NOMO-1 (cell line): ENCODE measurements at regions not wholly inside any gene's neighbourhood (a gene's known extent, or its start where the extent isn't known, plus 50 kb on each side); places are given as distances from the start of the nearest gene placed in this dataset.
"Not testable (repeated sequence)": the region's sequence is repeated elsewhere in the genome, so short reads cannot be mapped to it uniquely, and the experiment has no call there.

Experiments
- DNase-seq, 2 experiments: peaks; one replicate each; lab custom pipeline; 2025; ENCODE audit not compliant: unreplicated experiment in 2 of 2; lab: John Stamatoyannopoulos, UW

DNA sequence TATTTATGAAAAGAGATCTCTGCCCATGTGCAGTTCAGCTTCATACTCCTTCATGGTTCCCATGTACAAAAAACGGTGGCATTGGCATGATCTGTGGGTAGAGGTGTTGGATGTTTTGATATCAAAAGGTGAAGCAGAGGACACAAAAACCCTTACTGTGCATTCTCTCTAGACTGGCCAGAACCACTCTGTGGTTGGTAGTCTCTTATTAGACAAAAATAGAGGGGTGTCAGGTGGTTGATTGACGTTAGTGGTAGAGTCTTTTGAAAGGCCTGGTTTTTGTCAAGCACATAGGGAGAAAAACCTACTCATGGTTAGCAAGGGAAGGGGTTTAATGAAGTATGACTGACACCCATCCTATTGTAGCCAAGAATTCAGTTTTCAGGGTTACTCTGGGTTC, 400.0 kb upstream of the TMPRSS15 start:
- no peak for DNase-seq

DNA sequence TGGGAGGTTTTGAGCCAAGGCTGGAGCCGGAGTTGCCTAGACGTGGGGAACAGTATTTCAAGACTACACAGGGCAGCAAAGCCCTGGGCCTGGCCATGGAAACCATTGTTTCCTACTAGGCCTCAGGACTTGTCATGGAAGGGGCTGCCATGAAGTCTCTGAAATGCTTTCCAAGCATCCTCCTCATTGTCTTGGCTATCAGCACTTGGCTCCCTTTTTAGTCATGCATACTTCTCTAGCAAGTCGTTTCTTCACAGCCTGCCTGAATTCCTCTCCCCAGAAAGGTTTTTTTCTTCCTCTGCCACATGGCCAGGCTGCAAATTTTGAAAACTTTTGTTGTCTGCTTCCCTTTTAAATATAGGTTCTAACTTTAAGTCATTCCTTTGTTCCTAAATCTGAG, 406.6 kb upstream of the TMPRSS15 start:
- DNase-seq: no peak

DNA sequence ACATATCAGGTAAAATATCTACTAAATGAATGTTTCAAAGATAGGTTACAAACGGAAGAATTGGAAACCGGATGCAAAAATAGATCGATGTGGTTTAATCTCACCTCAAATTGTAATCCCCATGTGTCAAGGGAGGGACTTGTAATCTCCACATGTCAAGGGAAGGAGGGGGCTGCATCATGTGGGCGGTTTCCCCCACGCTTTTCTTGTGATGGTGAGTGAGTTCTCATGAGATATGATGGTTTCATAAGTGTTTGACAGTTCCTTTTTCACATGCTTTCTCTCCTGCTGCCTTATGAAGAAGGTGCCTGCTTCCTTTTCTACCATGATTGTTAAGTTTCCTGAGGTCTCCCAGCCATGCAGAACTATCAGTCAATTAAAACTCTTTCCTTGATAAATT, 408.7 kb upstream of the TMPRSS15 start:
- peak in 1 of 2 experiments; percentile 65 for DNase-seq

DNA sequence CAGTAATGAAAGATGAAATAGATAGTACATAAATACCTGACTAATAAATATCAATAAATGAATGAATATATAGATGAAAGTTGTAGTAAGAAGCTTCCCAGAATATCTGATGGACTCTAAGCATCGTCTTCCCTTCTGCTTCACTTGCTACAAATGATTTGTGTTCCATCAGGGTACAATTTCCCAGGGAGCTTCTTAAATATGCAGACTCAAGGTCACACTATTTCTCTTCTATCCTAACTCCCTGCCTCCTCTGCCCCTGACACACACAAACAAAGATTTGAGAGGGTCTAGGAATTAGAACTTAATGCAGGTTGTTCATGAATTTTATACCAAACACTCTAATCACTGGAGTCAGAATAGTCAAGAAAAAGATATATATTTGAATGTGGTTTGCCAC, 415.9 kb upstream of the TMPRSS15 start:
- no peak for DNase-seq

DNA sequence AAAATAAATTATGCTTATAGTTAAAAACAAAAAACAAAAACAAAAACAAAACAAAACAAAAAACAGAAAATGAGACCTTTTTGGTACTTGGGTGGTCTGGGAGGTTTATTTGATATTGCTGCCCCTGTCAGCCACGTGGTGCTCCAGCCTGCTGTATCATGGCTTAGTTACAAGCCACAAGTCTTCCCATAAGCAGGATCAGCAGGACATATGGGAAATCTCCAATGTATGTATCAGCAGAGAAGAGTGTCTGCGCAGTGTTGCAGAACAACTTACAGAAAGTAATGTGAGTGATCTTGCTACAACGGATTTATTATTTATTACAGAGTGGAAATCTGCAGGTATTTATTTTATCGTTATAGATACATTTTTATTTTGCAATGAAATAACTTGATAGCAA, 423.0 kb upstream of the TMPRSS15 start:
- DNase-seq: no peak

DNA sequence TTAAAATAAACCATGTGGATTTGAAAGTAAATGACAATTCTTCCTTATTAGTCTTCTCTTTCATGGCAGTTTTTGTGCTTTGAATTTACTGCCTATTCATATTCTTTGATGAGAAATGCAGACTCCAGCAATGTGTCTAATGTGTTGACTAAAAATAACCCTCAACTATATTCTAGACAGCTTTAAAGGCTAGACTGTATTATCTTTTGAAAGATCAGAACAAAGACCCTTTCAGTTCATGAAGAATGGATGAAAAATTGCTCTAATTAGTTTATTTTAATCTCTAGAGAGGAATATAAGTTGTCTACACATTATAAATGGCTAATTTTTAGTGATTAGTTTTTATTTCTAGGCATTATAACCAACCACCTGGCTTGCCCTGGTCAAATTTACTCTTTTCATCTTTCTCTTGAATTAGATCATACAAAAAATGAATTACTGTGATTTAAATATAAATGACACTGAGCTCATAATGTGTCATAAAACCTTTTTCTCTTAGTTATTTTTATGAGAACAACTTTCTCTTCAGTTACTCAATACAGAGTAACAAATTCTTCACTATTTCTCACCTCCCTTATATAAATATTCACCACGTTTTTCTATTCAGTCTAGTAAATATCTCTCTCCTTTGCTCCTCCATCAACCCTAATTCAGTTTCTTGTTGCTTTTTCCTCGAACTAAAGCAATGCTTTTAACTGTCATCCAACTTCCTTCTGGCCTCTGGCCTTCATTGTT, 428.5 kb upstream of the TMPRSS15 start:
- no peak for DNase-seq

DNA sequence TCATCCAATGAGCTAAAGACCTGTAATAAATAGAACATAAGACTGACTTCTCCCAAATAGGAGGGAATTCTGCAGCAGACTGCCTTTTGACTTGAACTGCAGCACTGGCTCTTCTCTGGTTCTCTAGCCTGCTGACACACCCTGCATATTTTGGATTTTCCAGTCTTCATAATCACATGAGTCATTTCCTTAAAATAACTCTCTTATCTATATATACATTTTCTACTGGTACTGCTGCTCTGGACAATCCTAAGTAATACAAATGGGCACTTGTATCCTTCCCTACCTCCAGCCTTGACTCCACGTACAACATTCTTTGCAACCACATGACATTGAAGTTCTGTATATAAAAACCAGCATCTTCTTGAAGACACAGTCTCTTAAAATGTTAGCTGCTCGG, 429.4 kb upstream of the TMPRSS15 start:
- no peak for DNase-seq

DNA sequence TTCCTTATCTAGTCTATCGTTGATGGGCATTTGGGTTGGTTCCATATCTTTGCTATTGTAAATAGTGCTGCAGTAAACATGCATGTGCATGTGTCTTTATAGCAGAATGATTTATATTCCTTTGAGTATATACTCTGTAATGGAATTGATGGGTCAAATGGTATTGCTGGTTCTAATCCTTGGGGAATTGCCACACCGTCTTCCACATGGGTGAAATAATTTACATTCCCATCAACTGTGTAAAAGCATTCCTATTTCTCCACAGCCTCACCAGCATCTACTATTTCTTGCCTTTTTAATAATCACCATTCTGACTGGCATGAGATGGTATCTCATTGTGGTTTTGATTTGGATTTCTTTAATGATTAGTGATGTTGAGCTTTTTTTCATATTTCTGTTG, 430.5 kb upstream of the TMPRSS15 start:
- not testable (repeated sequence) for DNase-seq

DNA sequence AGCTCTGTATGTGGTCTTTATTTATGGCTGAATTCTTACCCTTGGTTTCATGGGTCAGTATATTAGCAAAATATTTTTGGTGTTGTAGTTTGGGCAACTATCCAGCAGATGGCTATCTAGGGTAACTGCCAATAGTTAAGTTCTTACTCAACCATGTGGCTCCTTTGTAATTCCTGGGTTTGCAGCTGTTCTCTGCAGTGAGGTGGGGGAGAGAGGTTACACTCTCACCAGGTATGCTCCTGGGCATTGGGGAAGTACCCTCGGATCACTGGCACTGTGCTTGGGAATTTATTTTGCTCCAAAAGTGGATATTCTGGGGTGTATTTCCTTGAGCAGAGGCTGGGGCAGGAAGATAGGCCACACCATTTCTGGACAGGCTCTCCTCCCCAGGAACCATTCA, 436.7 kb upstream of the TMPRSS15 start:
- DNase-seq: peak in 1 of 2 experiments; percentile 0

DNA sequence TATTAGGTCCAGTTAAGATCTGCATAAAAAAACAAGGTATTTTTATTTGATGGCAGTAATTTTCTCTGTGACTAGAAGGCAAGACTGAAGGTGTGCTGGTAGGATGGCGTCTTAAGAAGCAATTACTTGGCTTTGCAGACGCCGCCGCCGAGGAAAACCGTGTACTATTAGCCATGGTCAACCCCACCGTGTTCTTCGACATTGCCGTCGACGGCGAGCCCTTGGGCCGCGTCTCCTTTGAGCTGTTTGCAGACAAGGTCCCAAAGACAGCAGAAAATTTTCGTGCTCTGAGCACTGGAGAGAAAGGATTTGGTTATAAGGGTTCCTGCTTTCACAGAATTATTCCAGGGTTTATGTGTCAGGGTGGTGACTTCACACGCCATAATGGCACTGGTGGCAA, 454.0 kb upstream of the TMPRSS15 start:
- not testable (repeated sequence) for DNase-seq

DNA sequence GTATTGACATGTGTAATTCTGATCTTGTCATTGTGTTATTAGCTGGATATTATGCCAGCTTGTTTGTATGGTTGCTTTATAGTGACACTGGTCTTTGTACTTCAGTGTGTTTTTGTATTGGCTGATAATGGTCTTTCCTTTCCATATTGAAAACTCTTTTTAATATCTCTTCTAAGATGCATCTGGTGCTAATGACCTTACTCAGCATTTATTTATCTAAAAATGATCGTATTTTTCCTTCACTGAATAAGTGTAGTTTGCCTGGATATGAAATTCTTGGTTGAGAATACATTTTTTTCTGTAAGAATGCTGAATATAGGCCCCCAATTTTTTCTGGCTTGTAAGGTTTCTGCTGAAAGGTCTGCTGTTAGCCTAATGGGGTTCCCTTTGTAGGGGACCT, 465.5 kb upstream of the TMPRSS15 start:
- no peak for DNase-seq

DNA sequence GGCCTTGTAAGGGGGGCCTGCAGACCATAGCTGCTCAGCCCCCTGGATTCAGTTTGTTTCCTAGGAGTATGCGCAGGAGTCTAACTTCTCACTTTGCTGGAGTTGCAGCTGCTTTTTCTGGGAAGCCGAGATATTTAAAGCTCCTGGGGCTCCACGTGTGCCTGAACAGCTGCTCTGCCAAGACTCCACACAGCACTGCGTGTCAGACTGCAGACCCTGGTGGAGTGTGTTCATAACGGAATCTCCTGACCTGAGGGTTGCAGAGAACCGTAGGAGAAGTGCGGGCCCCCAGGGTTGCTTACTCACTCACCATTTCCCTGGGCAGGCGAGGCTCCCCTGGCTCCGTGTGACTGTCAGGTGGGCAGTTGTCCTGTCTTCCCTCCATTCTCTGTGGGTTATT, 474.3 kb upstream of the TMPRSS15 start:
- DNase-seq: no peak

DNA sequence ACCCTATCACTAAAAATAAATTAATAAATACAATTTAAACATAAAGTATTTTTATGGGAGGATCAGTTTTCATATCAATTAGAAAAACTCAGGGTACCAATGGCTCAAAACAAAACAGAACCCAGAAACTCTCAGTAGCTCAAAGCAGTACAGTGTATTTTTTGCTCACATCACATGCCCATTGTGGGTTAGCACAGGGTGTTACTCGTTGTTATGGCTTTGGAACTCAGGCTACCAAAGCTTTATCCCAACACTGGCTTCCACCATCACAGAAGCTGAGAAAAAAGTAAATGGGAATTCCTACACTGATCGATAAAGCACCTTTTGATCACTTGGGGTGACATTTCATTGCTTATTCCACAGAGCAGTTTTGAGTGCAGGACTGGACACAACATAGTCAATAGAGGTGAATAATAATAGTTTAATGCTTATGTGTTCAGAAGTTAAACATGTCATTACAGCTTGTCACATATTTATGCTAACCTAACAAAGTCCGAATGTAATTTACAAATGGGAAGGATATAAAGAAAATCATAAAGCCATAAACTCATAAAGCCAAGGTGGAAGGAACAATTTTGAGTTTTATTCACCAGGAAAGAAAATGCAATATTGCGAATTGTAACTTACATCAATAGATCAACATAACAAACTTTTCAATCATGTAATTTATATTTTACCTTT, 484.5 kb upstream of the TMPRSS15 start:
- DNase-seq: no peak

DNA sequence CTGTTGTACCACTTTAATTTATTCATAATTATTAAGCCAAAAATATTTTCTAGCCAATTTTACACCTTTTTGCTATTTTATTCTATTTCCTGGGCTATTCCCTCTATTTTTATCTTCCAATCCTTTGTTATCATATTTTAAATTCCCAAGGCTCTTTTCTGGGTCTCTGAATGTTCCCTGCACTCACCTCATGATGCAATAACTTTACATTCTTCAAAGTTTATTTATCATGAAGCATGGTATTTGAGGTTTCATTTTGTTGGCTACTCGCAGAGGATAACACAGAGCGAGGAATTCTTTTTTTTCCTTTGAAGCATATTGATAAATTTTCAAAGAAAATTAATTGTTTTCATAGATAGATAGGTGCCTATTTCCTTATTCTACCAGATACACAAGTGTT, 489.8 kb upstream of the TMPRSS15 start:
- DNase-seq: no peak

DNA sequence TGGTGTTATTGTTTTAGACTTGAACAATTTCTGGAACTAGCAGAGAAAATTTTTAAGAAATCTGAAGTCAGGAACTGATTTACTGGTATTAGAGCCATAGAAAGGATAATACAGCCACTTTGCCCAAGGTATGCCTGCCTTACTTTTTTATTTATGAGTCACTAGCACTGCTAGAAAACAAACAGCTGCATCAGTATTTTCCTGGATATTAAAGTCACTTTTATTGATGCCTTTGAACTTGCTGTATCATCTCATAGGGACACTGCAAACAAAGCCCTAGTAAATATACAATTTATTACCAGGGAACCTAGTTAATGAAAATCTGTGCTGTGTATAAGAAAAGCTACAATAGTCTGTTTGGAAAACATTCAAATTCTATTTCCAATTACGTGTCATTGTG, 490.8 kb upstream of the TMPRSS15 start:
- DNase-seq: no peak

DNA sequence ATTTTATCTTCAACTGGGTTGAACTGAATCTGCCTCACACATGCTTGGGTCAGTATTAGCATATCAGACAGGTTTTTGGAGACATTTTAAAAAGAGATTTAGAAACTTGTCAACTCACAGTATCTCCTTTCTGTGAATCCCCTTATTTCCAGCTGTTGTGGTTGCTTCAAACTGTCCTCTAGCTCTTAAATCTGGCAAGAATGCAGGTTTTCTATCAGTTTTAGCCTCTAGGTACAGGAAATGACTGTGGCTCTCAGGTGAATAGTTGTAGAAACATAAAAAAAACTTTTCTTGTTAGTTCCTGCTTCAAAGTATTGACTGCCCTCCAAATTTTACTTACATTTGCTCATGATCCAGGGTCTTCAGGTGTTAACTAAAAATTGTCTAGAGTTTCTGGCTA, 495.7 kb upstream of the TMPRSS15 start:
- DNase-seq: no peak

DNA sequence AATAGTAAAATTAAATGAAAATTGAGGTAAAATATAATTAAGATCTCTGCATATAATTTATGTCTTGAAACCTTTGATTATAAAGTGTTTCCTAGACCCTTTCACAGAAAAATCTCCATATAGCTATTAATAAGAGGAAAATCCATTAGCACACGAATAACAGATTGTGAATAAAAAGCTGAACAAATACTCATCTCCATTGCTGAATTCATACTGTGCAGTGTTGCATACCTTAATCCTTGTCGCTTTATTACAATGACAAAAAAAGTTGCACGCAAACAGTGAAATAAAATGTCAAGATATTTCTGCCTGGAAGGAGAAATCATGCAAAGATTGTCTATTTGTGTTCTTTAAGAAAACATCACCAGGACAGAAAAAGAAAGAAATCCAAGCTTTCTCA, 499.1 kb upstream of the TMPRSS15 start:
- no peak for DNase-seq

DNA sequence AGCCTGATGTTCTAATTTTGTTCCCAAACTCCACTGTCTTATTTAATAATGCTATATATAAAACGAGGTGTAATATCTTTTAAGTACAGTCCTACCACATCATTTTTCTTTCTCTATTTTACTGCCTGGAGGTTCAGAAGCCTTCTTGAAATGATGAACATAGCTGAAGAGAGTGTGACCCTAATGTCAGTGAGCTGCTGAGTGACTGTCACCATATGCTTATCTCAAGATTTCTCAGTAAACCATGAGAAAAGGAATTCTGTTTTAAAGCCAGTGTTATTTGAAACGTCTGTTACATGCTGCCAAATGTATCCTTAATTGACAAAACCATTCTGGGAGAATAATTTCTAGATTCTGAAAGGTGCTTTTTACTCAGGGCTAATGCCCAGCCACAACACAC, 503.5 kb upstream of the TMPRSS15 start:
- DNase-seq: no peak

DNA sequence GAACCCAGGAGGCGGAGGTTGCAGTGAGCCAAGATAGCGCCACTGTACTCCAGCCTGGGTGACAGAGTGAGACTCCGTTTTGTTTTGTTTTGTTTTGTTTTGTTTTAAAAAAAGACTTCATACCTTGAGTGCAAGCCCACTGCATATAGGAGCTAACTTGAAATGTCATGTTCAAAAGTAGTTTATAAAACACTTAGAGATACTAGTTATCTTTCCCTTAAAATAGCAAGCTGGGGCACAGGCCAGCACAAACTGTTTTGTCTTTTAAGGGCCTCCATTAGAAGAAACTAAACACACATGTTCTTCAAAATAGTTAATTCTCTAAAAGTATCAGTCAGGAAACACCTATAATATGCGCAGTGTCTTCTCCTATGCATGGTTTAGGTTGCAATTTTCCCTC, 505.1 kb upstream of the TMPRSS15 start:
- DNase-seq: no peak

DNA sequence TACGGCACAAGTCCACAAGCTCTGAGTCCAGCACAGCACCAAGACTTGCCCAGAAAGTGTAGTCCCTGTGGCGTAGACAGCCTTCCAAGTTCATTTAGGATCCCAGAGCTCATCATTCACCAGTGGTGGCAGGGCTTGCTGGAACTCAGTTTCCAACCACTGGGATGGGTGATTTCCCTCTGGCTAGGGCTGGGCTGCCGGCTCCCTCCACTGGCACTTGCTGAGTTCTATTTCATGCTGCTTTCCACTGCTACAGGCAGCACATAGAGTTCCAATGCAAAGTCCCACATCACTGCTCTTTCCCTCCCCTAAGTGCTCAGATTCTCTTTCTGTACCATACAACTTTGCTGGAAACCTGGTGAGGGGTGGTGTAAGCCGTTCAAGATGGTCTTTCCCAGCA, 510.3 kb upstream of the TMPRSS15 start:
- no peak for DNase-seq

DNA sequence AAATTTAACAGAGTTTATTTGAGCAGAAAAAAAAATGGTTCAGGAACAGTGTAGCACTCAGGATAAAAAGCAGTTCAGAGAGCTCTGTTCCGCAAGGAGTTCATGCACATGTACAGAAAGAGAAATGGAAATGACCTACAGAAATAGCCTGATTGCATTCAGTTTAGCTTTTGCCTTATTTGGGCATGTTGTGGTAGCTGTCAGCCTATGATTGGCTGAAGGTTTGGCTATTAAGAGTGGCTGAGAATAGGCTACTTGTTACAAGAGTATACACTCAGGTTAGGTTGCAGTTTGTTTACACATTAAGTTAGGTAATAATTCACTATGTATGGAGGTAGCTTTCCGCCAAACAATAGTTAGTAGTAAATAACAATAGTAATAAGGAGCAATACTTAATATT, 511.0 kb upstream of the TMPRSS15 start:
- DNase-seq: no peak

DNA sequence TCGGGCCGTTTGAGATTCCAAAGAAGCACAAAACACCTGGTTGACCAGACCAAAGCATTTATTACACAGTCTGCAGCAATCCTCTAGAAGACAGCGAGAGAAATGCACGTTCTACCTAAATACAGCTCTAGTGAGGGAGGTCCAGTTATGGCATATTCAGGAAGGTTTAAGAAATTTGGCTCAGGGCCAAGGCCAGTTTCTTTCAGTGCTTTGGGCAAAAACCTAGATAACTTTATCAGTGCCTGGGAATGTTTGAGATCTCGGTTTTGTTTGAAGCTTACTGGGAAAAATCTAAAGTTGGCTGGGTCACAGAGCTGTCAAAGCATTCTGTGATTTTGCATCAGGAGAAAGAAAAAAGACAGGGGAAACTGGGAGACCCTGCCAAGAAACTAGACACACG, 514.0 kb upstream of the TMPRSS15 start:
- DNase-seq: no peak

DNA sequence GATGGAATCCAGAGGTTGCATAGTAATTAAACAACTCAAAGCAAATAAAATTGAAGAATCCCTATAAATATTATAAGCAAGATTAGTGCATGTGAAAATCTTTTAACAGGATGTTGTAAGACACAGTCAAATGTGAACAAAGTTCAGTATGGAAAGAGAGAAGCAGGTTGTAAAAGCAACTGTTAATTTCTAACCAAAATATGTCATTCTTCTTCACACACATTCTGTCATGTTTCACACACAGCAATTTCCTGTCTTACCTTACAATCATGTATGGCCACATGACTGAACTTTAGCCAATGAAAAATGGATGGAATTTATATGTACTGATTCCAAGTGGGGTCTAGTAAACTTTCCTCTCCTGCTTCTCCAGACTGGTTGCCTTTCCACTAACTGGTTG, 527.7 kb upstream of the TMPRSS15 start:
- no peak for DNase-seq
